GM18858 (cell line): ENCODE measurements at regions not wholly inside any gene's neighbourhood (a gene's known extent, or its start where the extent isn't known, plus 50 kb on each side); places are given as distances from the start of the nearest gene placed in this dataset.

Experiments
- ATAC-seq: cut with Tn5 transposase; IDR thresholded peaks from one replicate; pipeline ENCODE4 v1.9.1; 2021; ENCODE audit not compliant: unreplicated experiment

DNA sequence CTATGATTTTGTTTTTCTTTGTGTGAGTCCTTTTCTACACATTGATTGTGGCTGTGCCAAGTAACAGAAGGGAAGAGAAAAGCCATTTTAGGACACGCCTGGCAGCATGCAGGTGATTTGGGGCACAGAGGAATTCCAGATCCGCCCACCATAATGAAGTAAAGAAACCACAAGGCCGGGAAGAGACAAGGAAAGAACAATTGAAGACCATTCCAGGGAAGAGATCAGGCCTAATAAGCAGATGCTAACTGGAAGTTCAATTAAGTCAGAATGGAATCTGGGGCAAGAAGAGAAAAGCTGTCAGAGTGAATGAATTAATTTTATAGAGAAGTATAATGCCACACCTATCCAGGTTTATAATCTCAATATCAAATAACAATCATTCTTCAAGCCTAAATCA, 110.2 kb upstream of the ISL1 start:
- no peak for ATAC-seq

DNA sequence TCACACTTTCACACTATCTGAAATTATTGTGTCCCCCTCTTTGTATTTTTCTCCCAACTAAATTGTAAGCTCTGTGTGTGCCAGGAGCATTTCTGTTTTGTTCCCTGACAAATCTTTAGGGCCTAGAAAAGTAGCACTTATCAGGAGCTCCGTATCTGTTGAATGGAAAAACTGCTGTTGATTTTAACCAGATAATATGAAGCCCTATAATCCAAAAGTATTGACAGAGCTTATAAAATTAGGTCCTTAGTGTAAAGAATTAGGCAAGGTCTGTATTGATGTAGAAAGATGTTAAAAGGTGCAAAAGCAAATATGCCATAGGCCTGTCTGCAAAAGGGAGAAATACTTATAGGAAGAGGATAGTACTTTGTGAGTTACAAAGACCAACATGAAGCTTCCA, 109.4 kb upstream of the ISL1 start:
- no peak for ATAC-seq

DNA sequence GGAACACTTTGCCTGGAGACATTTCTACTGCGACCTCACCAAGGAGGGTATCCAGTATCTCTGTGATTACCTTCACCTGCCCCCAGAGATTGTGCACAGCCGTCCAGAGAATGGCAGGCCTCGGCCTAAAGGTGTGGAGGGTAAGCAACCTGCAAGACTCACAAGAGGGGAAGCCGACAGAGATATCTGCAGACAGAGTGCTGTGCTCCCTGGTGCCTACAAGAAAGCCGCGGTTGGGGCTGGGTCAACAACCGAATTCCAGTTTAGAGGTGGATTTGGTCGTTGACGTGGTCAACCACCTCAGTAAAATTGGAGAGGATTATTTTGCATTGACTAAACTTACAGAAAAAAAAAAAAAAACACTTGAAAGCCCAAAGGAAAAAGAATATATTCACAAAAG, 107.8 kb upstream of the ISL1 start:
- ATAC-seq, result no peak

DNA sequence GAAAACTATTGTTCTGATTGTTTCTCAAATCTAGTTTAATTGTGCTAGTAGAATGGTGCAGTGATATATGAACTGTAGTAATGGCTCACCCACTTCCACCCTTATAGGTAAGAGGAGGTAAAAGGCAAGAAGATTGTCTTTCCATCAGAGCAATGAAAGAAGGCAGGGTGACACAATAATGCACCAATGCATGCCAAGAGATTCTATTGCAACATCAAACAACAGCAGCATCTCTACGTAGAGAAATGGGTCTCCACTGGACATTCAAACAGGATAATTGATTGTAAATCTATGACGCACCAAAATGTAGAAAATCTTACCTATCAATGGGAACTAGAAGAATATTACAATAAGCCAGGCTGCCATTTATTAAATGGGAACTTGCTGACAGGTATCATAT, 107.0 kb upstream of the ISL1 start:
- ATAC-seq, result no peak

DNA sequence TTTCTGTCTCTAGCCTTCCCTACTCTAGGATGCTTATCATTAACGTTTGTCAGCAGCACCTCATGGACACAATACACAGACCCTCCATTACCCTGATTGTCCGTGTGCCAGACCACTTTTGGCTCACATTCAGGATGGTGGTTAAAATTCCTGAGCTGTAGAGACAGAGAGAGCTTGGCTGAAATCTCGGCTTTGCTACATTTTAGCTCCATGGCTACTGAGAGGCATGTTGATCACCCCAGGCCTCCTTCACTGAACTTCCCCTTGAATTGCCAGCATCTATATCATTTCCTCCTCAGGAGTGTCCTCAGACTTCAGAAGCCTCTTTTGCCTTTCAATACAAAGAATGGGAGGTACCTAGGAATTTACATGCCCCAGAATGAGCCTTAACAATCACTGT, 104.7 kb upstream of the ISL1 start:
- ATAC-seq, result no peak

DNA sequence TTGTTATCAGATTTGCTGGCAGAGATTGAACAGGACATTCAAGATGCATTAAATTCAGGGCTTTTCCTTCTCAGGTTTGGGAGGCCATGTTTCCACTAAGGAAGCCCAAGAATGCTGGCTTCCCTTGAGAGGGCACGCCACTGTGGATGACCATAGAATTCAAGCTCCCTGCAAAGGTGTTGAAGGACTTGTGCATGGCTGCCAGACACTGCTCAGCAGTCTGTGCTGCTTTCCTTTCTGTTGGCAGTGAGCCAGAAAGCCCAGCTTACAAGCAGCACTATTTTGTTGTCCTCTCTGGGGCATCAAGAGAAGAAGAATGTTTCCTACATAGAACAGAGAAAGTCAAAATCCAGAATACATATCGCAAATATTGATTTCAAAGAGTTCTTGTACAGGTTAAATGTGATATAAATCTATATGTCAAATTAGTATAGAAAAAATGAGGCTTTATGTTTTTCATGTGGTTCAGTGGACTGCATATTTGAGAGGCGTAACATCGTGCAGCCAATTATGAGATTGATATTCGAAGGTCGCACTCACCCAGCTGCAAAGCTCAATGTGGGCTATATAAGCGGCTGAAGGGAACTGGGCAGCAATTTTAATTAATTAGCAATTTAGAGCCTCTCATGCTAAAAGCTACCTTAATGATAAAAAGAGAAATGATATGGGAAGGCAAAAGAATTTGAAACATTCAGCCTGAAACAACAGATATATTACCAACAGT, 103.1 kb upstream of the ISL1 start:
- ATAC-seq, result no peak

DNA sequence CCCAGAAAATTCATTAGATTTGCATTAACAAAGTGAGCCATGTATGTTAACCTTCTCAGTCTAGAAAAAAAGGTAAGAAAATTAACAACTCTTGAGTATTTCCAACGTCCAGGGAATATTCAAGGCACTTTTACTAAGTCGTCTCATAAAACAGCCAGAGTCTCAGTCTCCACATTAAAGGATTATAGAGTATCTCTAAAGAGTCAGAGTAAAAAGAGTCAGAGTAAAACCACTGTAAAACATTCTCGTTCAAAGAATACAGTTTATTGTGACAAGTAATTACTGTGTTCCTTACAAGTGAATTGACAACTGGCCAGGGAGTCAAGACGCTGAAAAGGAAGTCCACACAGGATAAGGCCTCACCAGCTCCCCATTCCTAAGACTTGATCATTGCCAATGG, 97.2 kb upstream of the ISL1 start:
- no peak for ATAC-seq

DNA sequence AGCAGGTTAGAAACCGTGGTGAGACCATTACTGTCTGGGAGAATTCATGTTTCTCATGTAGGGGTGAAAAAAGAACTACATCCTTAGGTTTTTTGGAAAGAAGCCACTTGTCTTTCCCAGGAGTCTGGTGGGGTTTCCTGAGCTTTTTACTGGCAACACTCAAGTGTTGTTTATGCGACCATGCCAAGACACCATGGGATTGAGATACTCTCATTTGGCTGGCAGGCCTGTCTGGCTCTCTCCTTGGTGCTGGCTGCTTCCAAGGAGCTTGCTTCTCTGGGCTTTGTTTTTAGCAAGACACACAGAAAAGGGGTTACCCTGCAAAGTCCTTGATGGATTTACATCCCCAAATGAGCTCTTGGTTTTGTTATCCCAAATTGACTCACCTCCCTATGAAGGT, 80.9 kb upstream of the ISL1 start:
- ATAC-seq, result no peak

DNA sequence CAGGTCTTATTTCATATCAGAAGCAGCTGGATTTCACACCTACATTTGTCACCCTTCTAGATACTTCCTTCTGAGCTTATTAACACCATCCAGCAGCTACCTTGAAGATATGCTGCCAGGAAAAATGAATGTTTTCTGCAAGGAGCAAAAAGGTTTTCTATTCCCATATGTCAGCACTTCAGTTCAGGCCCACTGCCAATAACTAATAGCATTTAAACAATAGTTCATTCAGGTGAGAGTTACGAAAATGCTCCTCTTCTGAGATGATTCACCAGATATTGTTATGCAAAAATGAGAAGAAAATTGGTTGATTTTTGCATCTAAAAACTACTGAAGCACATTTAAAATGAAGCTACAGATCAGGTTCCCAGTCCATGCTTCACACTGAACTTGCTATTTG, 56.4 kb upstream of the ISL1 start:
- no peak for ATAC-seq
